Progenitor cell of endocrine pancreas (in vitro differentiated cells): ENCODE measurements at regions not wholly inside any gene's neighbourhood (a gene's known extent, or its start where the extent isn't known, plus 50 kb on each side); places are given as distances from the start of the nearest gene placed in this dataset.

ENCODE experiments used
- DNase-seq: peaks from one replicate; pipeline ENCODE4 v3.0.0; 2021; ENCODE audit warnings: low spot score; ENCODE audit not compliant: unreplicated experiment
- H3K27ac Mint-ChIP-seq: 2 replicates; pipeline ENCODE4 v1.8.0; 2021; ENCODE audit warnings: mild to moderate bottlenecking, moderate library complexity, mixed read lengths
- H3K27me3 Mint-ChIP-seq: 2 replicates; pipeline ENCODE4 v1.8.0; 2021; ENCODE audit warnings: mixed read lengths
- H3K36me3 Mint-ChIP-seq: 2 replicates; pipeline ENCODE4 v1.8.0; 2022; ENCODE audit warnings: mixed read lengths; ENCODE audit not compliant: insufficient read depth
- H3K4me1 Mint-ChIP-seq: 2 replicates; pipeline ENCODE4 v1.8.0; 2021; ENCODE audit warnings: low read depth, mixed read lengths
- H3K4me3 Mint-ChIP-seq: 2 replicates; pipeline ENCODE4 v1.8.0; 2021; ENCODE audit warnings: low read depth, mild to moderate bottlenecking, moderate library complexity, mixed read lengths
- H3K9me3 Mint-ChIP-seq: 2 replicates; pipeline ENCODE4 v1.8.0; 2021; ENCODE audit warnings: low read depth, mixed read lengths
- CTCF ChIP-seq: fragments of 200-600 bp; sonication (generic); IDR thresholded peaks from one replicate; pipeline ENCODE4 v1.5.0; 2021; ENCODE audit warnings: antibody characterized with exemption, mild to moderate bottlenecking; ENCODE audit not compliant: unreplicated experiment

GRCh38 chrX:21056622-21057021, 317.6 kb upstream of the CNKSR2 start:
- Mint-ChIP-seq H3K36me3 (peaks cover 5% of the 10 kb centered on the region), H3K27me3 (no peaks in the 10 kb centered on the region), H3K9me3 (peaks cover 27% of the 10 kb centered on the region), H3K27ac (no peak overlapping the region), H3K4me1 (no peaks in the 10 kb centered on the region), H3K4me3 (no peak overlapping the region)
- TF ChIP-seq CTCF, result no peak
- DNase-seq, result no peak

DNA sequence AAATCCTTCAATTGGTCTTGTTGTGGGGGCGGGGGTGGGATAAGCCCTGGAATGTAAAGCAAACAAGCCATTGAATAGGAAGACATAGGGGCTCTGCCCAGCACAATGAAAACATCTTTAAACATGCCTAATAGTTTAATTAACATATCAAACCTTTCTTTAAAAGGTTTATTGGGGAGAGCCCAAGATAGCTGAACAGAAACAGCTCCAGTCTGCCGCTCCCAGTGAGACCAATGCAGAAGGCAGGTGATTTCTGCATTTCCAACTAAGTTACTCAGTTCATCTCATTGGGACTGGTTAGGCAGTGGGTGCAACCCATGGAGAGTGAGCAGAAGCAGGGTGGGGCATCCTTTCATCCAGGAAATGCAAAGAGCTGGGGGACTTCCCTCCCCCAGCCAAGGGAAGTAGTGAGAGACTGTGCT, 327.2 kb upstream of the CNKSR2 start:
- peaks cover 3% of the 10 kb centered on the region for H3K9me3 Mint-ChIP-seq
- DNase-seq, result no peak
- peaks cover 3% of the 10 kb centered on the region for H3K4me1 Mint-ChIP-seq
- no peak overlapping the region for H3K27ac Mint-ChIP-seq
- no peak for TF ChIP-seq CTCF
- no peaks in the 10 kb centered on the region for H3K36me3 Mint-ChIP-seq
- no peaks in the 10 kb centered on the region for H3K27me3 Mint-ChIP-seq
- no peak overlapping the region for H3K4me3 Mint-ChIP-seq

DNA sequence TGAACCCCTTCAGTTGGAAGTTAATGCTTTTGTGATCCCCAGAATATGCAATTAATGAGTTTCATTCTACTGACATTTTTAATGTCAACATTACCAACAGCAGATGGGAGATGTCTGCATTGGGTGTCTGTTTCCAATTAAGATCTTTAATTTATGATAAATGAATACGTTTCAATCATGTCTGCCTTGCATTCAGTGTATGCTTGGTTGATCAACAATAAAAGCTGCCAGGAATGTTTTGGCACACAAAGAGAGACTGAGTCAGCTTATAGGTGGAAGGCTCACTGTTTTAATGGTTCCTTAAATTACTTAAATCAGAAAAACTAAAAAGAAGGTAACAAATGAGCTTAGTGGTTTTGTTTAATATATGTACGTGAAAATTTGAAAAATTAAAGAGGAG, 359.9 kb upstream of the CNKSR2 start:
- no peak overlapping the region for H3K4me3 Mint-ChIP-seq
- H3K27ac Mint-ChIP-seq, result no peak overlapping the region
- peaks cover 6% of the 10 kb centered on the region for H3K36me3 Mint-ChIP-seq
- DNase-seq, result no peak
- TF ChIP-seq CTCF, result no peak
- H3K4me1 Mint-ChIP-seq, result no peaks in the 10 kb centered on the region
- H3K9me3 Mint-ChIP-seq, result peaks cover 16% of the 10 kb centered on the region
- H3K27me3 Mint-ChIP-seq, result no peaks in the 10 kb centered on the region

DNA sequence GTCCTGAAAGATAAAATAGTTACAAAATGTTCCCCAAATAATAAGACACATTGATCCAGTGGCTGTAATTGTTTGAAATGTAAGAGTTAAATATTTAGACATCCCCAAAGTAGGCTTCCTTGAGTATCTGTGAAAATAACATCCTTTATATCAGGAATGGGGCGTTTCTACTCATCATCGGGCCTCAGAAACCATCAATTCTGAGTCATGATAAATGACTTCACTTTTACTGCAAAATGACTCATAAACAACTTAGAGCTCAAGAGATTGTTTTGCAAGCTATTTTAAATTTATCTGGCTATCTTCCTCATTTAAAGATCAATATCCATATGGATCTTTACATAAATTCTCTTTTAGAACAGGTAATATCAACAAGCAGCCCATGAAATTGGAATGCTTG, 369.4 kb upstream of the CNKSR2 start:
- H3K36me3 Mint-ChIP-seq, result no peaks in the 10 kb centered on the region
- no peak for DNase-seq
- no peak overlapping the region for H3K27ac Mint-ChIP-seq
- no peaks in the 10 kb centered on the region for H3K27me3 Mint-ChIP-seq
- H3K9me3 Mint-ChIP-seq, result peaks cover 3% of the 10 kb centered on the region
- TF ChIP-seq CTCF, result no peak
- no peak overlapping the region for H3K4me3 Mint-ChIP-seq
- peaks cover 4% of the 10 kb centered on the region for H3K4me1 Mint-ChIP-seq

GRCh38 chrX:20995829-20996228, 378.4 kb upstream of the CNKSR2 start:
- Mint-ChIP-seq H3K9me3 (peaks cover 12% of the 10 kb centered on the region), H3K4me3 (no peak overlapping the region), H3K27me3 (no peaks in the 10 kb centered on the region), H3K36me3 (no peaks in the 10 kb centered on the region), H3K4me1 (no peaks in the 10 kb centered on the region), H3K27ac (no peak overlapping the region)
- TF ChIP-seq CTCF, result no peak
- no peak for DNase-seq
